Endothelial cell (in vitro differentiated cells): ENCODE measurements at regions not wholly inside any gene's neighbourhood (a gene's known extent, or its start where the extent isn't known, plus 50 kb on each side); places are given as distances from the start of the nearest gene placed in this dataset.
A peak's percentile ranks its signal among the peaks of the same experiment; 100 is the strongest.

ENCODE experiments used
- DNase-seq: peaks from one replicate; pipeline ENCODE4 v3.0.0; 2021; ENCODE audit warnings: low spot score
- H3K27ac Mint-ChIP-seq: one replicate; pipeline ENCODE4 v1.8.0; 2021; ENCODE audit warnings: mixed read lengths, inconsistent platforms; ENCODE audit not compliant: unreplicated experiment
- H3K27me3 Mint-ChIP-seq: one replicate; pipeline ENCODE4 v1.8.0; 2021; ENCODE audit warnings: mild to moderate bottlenecking, moderate library complexity, mixed read lengths, inconsistent platforms; ENCODE audit not compliant: unreplicated experiment
- H3K36me3 Mint-ChIP-seq: one replicate; pipeline ENCODE4 v1.8.0; 2021; ENCODE audit warnings: mild to moderate bottlenecking, low read depth, mixed read lengths, inconsistent platforms; ENCODE audit not compliant: unreplicated experiment
- H3K4me1 Mint-ChIP-seq: one replicate; pipeline ENCODE4 v1.8.0; 2021; ENCODE audit warnings: mild to moderate bottlenecking, mixed read lengths, inconsistent platforms; ENCODE audit not compliant: unreplicated experiment
- H3K4me3 Mint-ChIP-seq: one replicate; pipeline ENCODE4 v1.8.0; 2021; ENCODE audit warnings: mild to moderate bottlenecking, mixed read lengths, inconsistent platforms; ENCODE audit not compliant: unreplicated experiment
- H3K9me3 Mint-ChIP-seq: one replicate; pipeline ENCODE4 v1.8.0; 2021; ENCODE audit warnings: mixed read lengths, inconsistent platforms; ENCODE audit not compliant: unreplicated experiment
- CTCF ChIP-seq: fragments of 200-600 bp; sonication (generic); IDR thresholded peaks from one replicate; pipeline ENCODE4 v1.5.0; 2021; ENCODE audit warnings: antibody characterized with exemption; ENCODE audit not compliant: unreplicated experiment

GRCh38 chr18:8980918-8981317, 121.6 kb upstream of the NDUFV2 start:
- H3K9me3 Mint-ChIP-seq: no peaks in the 10 kb centered on the region
- no peak for DNase-seq
- H3K4me3 Mint-ChIP-seq: no peak overlapping the region
- no peak overlapping the region for H3K27ac Mint-ChIP-seq
- TF ChIP-seq CTCF: no peak
- H3K4me1 Mint-ChIP-seq: no peaks in the 10 kb centered on the region
- H3K36me3 Mint-ChIP-seq: no peaks in the 10 kb centered on the region
- H3K27me3 Mint-ChIP-seq: peaks cover 1% of the 10 kb centered on the region

DNA sequence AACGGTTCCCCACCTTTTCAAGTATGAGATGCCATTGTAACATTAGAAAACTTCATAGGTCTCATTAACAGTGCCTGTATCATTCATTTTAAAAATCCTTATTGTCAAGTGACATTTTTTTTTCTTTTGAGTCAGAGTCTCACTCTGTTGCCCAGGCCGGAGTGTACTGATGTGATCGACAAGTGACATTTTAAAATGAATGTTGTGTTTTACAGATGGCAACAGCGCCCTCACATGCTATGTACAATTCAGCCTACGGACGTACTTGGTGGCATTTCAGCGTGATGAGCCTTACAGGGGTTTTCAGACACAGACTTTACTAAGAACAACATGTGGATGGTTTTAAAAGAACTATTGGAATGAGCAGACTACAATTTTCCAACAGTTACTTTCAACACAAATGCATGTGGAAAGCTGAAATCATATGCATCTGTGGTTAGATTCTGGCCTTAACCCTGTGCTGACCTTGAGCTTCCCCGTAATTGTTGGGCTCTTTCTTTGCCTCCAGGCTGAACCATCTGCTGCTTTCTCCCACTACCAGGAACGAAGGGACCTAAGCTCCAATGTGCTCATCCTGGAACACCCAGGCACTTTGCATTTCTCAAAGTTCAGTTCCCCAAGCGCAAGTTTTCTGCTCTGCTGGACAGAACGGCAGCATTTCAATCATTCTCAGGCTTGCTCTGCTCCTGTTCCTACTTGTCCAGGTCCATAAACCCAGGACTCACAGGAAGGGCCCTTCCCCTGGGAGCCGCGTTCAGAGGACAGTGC, 119.9 kb upstream of the NDUFV2 start:
- Mint-ChIP-seq H3K27me3 (peaks cover 1% of the 10 kb centered on the region), H3K36me3 (no peaks in the 10 kb centered on the region), H3K9me3 (no peaks in the 10 kb centered on the region), H3K27ac (no peak overlapping the region), H3K4me3 (no peak overlapping the region), H3K4me1 (no peaks in the 10 kb centered on the region)
- TF ChIP-seq CTCF: peak; percentile 40
- DNase-seq: peak; percentile 41

DNA sequence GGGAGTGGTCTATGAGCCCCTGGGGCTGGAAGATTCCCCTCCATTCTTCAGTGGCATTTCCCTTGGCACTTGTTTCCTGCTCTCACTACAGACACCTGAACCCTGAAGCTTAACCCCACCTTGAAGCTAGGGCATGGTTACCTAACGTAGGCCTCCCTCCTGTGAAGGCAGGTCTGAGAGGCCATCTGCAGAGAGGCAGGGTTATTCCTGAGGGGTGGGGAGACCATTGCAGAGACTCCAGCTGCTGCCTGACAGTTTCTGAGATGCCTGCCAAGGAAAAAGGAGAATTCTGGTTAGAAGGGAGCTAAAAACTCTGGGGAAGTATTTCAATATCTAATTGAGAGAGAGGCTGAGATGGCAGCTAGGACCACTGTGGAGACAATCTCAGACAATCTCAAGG, 119.3 kb upstream of the NDUFV2 start:
- TF ChIP-seq CTCF: no peak
- H3K27ac Mint-ChIP-seq: no peak overlapping the region
- peaks cover 1% of the 10 kb centered on the region for H3K27me3 Mint-ChIP-seq
- no peaks in the 10 kb centered on the region for H3K9me3 Mint-ChIP-seq
- no peak overlapping the region for H3K4me3 Mint-ChIP-seq
- DNase-seq: no peak
- no peaks in the 10 kb centered on the region for H3K36me3 Mint-ChIP-seq
- H3K4me1 Mint-ChIP-seq: no peaks in the 10 kb centered on the region

GRCh38 chr18:8984131-8984721, 118.3 kb upstream of the NDUFV2 start:
- Mint-ChIP-seq H3K4me3 (no peak overlapping the region), H3K36me3 (no peaks in the 10 kb centered on the region), H3K27ac (no peak overlapping the region), H3K4me1 (no peaks in the 10 kb centered on the region), H3K27me3 (peaks cover 2% of the 10 kb centered on the region), H3K9me3 (no peaks in the 10 kb centered on the region)
- TF ChIP-seq CTCF: no peak
- no peak for DNase-seq

DNA sequence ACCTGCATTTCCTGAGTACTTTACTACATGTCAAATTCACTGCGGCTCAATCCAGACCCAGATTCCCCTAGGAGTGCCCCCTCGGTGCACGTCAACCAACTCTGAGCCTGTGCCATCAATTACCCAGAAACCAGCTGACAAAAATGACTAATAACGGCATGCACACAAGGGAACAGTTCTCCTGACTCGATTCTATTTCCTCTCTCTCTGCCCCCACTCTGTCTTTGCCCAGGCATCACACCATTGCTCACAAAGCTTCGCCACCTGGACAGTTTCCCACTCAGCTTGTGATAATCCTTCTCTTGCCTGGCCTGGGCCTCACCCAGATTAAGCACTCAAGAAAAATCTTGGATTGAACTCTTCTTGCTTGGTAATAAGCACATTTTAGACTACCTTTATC, 115.3 kb upstream of the NDUFV2 start:
- Mint-ChIP-seq H3K4me1 (no peaks in the 10 kb centered on the region), H3K27me3 (peaks cover 2% of the 10 kb centered on the region), H3K4me3 (no peak overlapping the region), H3K36me3 (no peaks in the 10 kb centered on the region), H3K27ac (no peak overlapping the region), H3K9me3 (no peaks in the 10 kb centered on the region)
- no peak for DNase-seq
- TF ChIP-seq CTCF: no peak
